ENCODE measurements at regions not wholly inside any gene's neighbourhood (a gene's known extent, or its start where the extent isn't known, plus 50 kb on each side); places are given as distances from the start of the nearest gene placed in this dataset.

- Histone ChIP-seq H3K4me1 (ENCODE audit: insufficient read depth, low read length) (no peaks in the 10 kb centered on the region), H3K4me2 (ENCODE audit: low read depth, low read length) (no peak overlapping the region), H3K4me3 (replicated peaks in 1 of 3; ENCODE audit: insufficient read depth in 1 of 3, low read depth in 2 of 3, low read length in 3 of 3) (no peak overlapping the region), H3K27me3 (ENCODE audit: control insufficient read depth in 1 of 2, insufficient read depth in 2 of 2, low read length in 2 of 2) (no peaks in the 10 kb centered on the region), H3K9ac (ENCODE audit: insufficient read depth, low read depth, low read length) (no peak overlapping the region), H2AFZ (ENCODE audit: low read length) (no peak overlapping the region), H3K9me3 (ENCODE audit: low read length) (no peaks in the 10 kb centered on the region), H4K20me1 (ENCODE audit: insufficient read depth, low read length) (no peaks in the 10 kb centered on the region), H3K36me3 (replicated peaks in 1 of 2; ENCODE audit: control insufficient read depth in 1 of 2, insufficient read depth in 2 of 2, low read length in 2 of 2) (no peaks in the 10 kb centered on the region), H3K79me2 (ENCODE audit: insufficient read depth, low read length) (no peaks in the 10 kb centered on the region), H3K27ac (ENCODE audit: extremely low read length, insufficient read depth, low read length) (no peak overlapping the region)
- WGBS (ENCODE audit: low lambda C conversion rate) = 51% methylated on average over 3 of the region's 3 CpGs
- CTCF ChIA-PET (ENCODE audit: low intra/inter-chr PET ratio, low total read pairs) = no interaction called here
- intact Hi-C loops (cut with micrococcal nuclease; ENCODE audit: unreplicated experiment) (no loop called here), in situ Hi-C loops (cut with HindIII; ENCODE audit: extremely low pct_ligation_motif_present, low pct_unique_long_range_greater_than_20kb) (no loop called here)
- TF ChIP-seq CC2D1A (CRISPR knock-in tag; IDR thresholded peaks at IDR 0.05) = no peak
- no peak for TF ChIP-seq ZNF781 (CRISPR knock-in tag; IDR thresholded peaks at IDR 0.05; ENCODE audit: borderline replicate concordance, not compliant biosample characterization)
- peak in 1 of 2 experiments; percentile 43; a peak in 1 of 4 replicates for TF ChIP-seq MAFK (conservative IDR thresholded peaks at IDR 0.05 in 1 of 2, IDR thresholded peaks at IDR 0.05 in 1 of 2; ENCODE audit: low read length in 2 of 2)
- no peak for TF ChIP-seq TGIF2 (CRISPR knock-in tag; IDR thresholded peaks at IDR 0.05)
- TF ChIP-seq PBX2 (CRISPR knock-in tag; IDR thresholded peaks at IDR 0.05) = no peak
- TF ChIP-seq ZNF772 (CRISPR knock-in tag; IDR thresholded peaks at IDR 0.05) = no peak
- no peak for TF ChIP-seq ZNF777 (CRISPR knock-in tag; IDR thresholded peaks at IDR 0.05)
- ATAC-seq = no peak
- POLR2A ChIA-PET = no interaction called here
- DNase-seq (ENCODE audit: low spot score) = no peak
- BruUV-seq (replicated peaks) = no TSS peak
- FAIRE-seq = no peak
Observed at GRCh38 chr2:76296438-76296837, 585.7 kb upstream of the GCFC2 start.

GRCh38 chr2:76295762-76296161, 585.0 kb upstream of the GCFC2 start:
- ChIA-PET POLR2A (no interaction called here), CTCF (ENCODE audit: low intra/inter-chr PET ratio, low total read pairs) (no interaction called here)
- TF ChIP-seq ZNF639 (CRISPR knock-in tag; conservative IDR thresholded peaks at IDR 0.05) (no peak), PRDM4 (CRISPR knock-in tag; IDR thresholded peaks at IDR 0.05; ENCODE audit: borderline replicate concordance) (no peak), ZFP62 (CRISPR knock-in tag; IDR thresholded peaks at IDR 0.05) (no peak)
- Histone ChIP-seq H4K20me1 (ENCODE audit: insufficient read depth, low read length) (no peaks in the 10 kb centered on the region), H3K4me2 (ENCODE audit: low read depth, low read length) (no peak overlapping the region), H3K4me3 (replicated peaks in 1 of 3; ENCODE audit: insufficient read depth in 1 of 3, low read depth in 2 of 3, low read length in 3 of 3) (no peak overlapping the region), H3K27me3 (ENCODE audit: control insufficient read depth in 1 of 2, insufficient read depth in 2 of 2, low read length in 2 of 2) (no peaks in the 10 kb centered on the region), H3K9ac (ENCODE audit: insufficient read depth, low read depth, low read length) (no peak overlapping the region), H3K9me3 (ENCODE audit: low read length) (no peaks in the 10 kb centered on the region), H3K4me1 (ENCODE audit: insufficient read depth, low read length) (no peaks in the 10 kb centered on the region), H2AFZ (ENCODE audit: low read length) (no peak overlapping the region), H3K36me3 (replicated peaks in 1 of 2; ENCODE audit: control insufficient read depth in 1 of 2, insufficient read depth in 2 of 2, low read length in 2 of 2) (no peaks in the 10 kb centered on the region), H3K27ac (ENCODE audit: extremely low read length, insufficient read depth, low read length) (no peak overlapping the region), H3K79me2 (ENCODE audit: insufficient read depth, low read length) (no peaks in the 10 kb centered on the region)
- ATAC-seq (no peak), DNase-seq (ENCODE audit: low spot score) (no peak), FAIRE-seq (no peak)
- intact Hi-C loops (cut with micrococcal nuclease; ENCODE audit: unreplicated experiment) (no loop called here), in situ Hi-C loops (cut with HindIII; ENCODE audit: extremely low pct_ligation_motif_present, low pct_unique_long_range_greater_than_20kb) (no loop called here)
- BruUV-seq (replicated peaks) = no TSS peak
